Progenitor cell of endocrine pancreas (in vitro differentiated cells): ENCODE measurements at regions not wholly inside any gene's neighbourhood (a gene's known extent, or its start where the extent isn't known, plus 50 kb on each side); places are given as distances from the start of the nearest gene placed in this dataset.

Experiments used
- DNase-seq: peaks from one replicate; pipeline ENCODE4 v3.0.0; 2021; ENCODE audit warnings: low spot score; ENCODE audit not compliant: unreplicated experiment
- H3K27ac Mint-ChIP-seq: 2 replicates; pipeline ENCODE4 v1.8.0; 2021; ENCODE audit warnings: mild to moderate bottlenecking, moderate library complexity, mixed read lengths
- H3K27me3 Mint-ChIP-seq: 2 replicates; pipeline ENCODE4 v1.8.0; 2021; ENCODE audit warnings: mixed read lengths
- H3K36me3 Mint-ChIP-seq: 2 replicates; pipeline ENCODE4 v1.8.0; 2022; ENCODE audit warnings: mixed read lengths; ENCODE audit not compliant: insufficient read depth
- H3K4me1 Mint-ChIP-seq: 2 replicates; pipeline ENCODE4 v1.8.0; 2021; ENCODE audit warnings: low read depth, mixed read lengths
- H3K4me3 Mint-ChIP-seq: 2 replicates; pipeline ENCODE4 v1.8.0; 2021; ENCODE audit warnings: low read depth, mild to moderate bottlenecking, moderate library complexity, mixed read lengths
- H3K9me3 Mint-ChIP-seq: 2 replicates; pipeline ENCODE4 v1.8.0; 2021; ENCODE audit warnings: low read depth, mixed read lengths
- CTCF ChIP-seq: fragments of 200-600 bp; sonication (generic); IDR thresholded peaks from one replicate; pipeline ENCODE4 v1.5.0; 2021; ENCODE audit warnings: antibody characterized with exemption, mild to moderate bottlenecking; ENCODE audit not compliant: unreplicated experiment

DNA sequence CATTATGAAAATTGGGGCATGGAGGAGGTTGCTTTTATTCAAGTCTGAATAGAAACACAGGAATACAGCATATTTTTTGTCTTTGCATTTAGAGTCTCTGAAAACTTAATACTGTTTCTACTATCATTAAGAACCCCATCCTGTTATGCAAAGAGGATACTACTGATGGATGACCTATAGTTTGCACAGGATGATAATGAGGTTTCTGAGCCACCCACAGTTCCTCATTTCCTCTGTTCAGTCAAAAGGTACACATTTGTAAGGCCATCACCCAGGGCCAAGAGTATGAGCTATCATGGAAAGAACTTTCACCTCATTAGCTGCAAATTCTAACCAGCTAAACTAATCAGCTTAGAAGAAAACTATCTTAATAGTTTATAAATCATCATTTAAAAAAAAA lies 213.0 kb upstream of the CHRM2 start:
- H3K36me3 Mint-ChIP-seq: no peaks in the 10 kb centered on the region
- no peak overlapping the region for H3K4me3 Mint-ChIP-seq
- no peaks in the 10 kb centered on the region for H3K4me1 Mint-ChIP-seq
- H3K9me3 Mint-ChIP-seq: no peaks in the 10 kb centered on the region
- TF ChIP-seq CTCF: no peak
- no peaks in the 10 kb centered on the region for H3K27me3 Mint-ChIP-seq
- H3K27ac Mint-ChIP-seq: no peak overlapping the region
- no peak for DNase-seq

GRCh38 chr7:136654406-136654805 lies 214.0 kb upstream of the CHRM2 start:
- DNase-seq: no peak
- Mint-ChIP-seq H3K9me3 (no peaks in the 10 kb centered on the region), H3K27me3 (no peaks in the 10 kb centered on the region), H3K4me3 (no peak overlapping the region), H3K4me1 (no peaks in the 10 kb centered on the region), H3K27ac (no peak overlapping the region), H3K36me3 (no peaks in the 10 kb centered on the region)
- no peak for TF ChIP-seq CTCF

- Mint-ChIP-seq H3K4me1 (no peaks in the 10 kb centered on the region), H3K4me3 (no peak overlapping the region), H3K27ac (no peak overlapping the region), H3K9me3 (no peaks in the 10 kb centered on the region), H3K27me3 (no peaks in the 10 kb centered on the region), H3K36me3 (no peaks in the 10 kb centered on the region)
- TF ChIP-seq CTCF: no peak
- no peak for DNase-seq
Observed at GRCh38 chr7:136652635-136653370, 215.6 kb upstream of the CHRM2 start.

- Mint-ChIP-seq H3K27ac (no peak overlapping the region), H3K27me3 (no peaks in the 10 kb centered on the region), H3K4me3 (no peak overlapping the region), H3K36me3 (no peaks in the 10 kb centered on the region), H3K4me1 (no peaks in the 10 kb centered on the region), H3K9me3 (no peaks in the 10 kb centered on the region)
- TF ChIP-seq CTCF: no peak
- DNase-seq: no peak
Observed at GRCh38 chr7:136640977-136641376, 227.5 kb upstream of the CHRM2 start.

DNA sequence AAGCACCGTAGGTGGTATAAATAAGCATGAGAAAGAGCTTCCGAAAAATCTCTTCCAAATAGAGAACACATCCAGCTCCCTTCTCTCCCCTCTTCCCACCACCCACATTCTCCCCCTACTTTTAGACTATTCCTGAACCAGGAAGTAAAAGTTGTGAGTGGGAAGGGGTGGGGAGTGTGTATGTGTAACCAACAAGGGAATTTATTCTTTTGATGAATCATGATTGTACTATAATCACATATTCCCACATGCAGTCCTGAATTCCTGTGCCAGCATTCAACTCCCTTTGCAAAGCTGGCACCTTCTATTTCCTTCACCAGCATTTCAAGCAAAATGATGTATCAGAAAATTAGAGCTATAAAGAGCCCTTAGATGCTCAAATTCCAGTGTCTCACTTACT lies 230.6 kb upstream of the CHRM2 start:
- H3K4me1 Mint-ChIP-seq: no peaks in the 10 kb centered on the region
- no peak overlapping the region for H3K4me3 Mint-ChIP-seq
- H3K27me3 Mint-ChIP-seq: no peaks in the 10 kb centered on the region
- no peak overlapping the region for H3K27ac Mint-ChIP-seq
- DNase-seq: no peak
- no peaks in the 10 kb centered on the region for H3K9me3 Mint-ChIP-seq
- no peak for TF ChIP-seq CTCF
- no peaks in the 10 kb centered on the region for H3K36me3 Mint-ChIP-seq
